C1 segment of cervical spinal cord (tissue), 14 donors: ENCODE measurements at regions not wholly inside any gene's neighbourhood (a gene's known extent, or its start where the extent isn't known, plus 50 kb on each side); places are given as distances from the start of the nearest gene placed in this dataset.
A peak's percentile ranks its signal among the peaks of the same experiment; 100 is the strongest.

Experiments
- DNase-seq, 14 donors: peaks; one replicate each; lab custom pipeline; 2025; lab: John Stamatoyannopoulos, UW

DNA sequence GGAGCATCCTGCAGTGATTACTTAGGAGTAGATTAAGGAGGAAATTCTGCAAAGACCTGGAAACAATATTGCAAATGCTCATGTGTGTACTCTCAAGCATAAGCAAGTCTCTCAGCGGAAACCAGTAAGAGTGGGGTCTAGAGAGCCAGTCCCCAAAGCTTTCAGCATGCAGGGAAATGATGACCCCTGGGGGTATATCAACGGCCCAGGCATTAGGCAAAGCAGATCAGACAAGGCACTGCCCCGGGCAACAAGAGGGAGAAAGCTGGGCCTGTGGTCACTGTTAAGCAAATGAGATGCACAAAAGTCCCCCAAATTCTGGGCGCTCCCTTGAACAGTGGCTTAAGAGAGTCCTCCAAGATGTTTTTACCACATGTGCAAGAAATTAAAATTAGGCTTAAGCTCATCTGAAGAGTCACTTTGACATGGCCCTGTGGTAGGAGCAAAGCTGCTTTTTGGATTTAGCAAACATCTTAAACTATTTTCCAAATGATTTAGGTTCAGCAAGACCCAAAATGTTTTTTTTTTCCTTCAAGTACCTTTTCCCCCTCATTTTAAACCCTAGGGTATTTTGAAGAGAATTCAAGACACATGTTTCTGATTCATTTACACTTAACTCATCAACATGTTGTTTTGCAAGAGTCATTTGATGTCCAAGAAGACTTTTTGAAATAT is 457.1 kb upstream of the TBX3 start:
- no peak for DNase-seq

DNA sequence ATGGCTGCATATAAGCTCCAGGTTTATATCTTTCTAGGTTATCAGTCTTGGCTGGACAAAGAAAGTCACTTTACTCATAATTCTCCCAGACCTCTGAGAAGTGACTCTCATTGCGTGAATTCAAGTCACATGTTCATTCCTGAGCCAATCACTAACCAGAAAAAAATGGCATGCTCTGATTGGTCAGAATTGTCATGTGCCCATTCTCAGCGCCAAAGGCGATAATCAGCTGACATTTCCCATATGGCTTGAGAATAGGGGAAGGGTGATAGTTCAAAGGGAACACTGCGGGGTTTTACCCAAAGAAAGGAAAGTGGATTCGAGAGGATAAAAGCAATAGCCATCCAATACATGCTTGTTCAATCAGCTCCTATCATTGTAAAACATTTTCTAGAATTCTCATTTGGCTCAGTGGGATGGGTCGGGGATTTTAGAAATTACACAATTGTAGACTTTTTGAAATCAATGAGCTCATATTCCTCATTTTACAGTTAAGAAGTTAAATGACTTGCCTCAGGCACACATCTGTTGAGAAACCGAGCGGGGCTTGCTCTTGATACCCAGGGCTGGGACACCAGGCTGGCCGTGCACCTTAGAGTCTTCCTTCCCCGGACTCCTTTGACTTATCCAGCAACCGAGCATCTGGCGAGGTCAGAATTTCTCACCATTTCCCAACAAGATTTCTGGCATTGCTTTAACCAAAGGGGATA is 454.0 kb upstream of the TBX3 start:
- no peak for DNase-seq

- peak in 13 of 14 donors; percentile 1 to 77 (median 56) for DNase-seq
Measured at GRCh38 chr12:115135800-115136211, 451.8 kb upstream of the TBX3 start.

GRCh38 chr12:115134298-115134697 is 450.3 kb upstream of the TBX3 start:
- DNase-seq = no peak

DNA sequence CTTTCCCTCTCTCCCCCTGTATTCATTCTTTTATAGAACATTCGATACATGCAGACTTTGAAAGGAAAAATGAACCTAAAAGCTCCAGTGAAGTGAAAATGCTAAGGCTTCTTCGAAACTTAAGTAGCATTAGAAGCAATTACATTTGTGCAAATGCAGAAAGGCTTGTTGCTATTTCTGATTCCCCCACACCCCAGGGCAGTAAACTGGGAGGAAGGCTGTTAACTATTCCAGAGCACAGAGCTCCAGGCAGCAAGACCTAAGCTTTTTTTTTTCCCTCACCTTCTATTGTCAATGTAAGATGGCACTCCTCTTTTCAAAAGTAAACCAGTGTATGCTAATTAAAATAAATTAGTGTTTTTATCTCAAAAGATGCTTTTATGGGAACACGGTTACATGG is 448.9 kb upstream of the TBX3 start:
- no peak for DNase-seq

DNA sequence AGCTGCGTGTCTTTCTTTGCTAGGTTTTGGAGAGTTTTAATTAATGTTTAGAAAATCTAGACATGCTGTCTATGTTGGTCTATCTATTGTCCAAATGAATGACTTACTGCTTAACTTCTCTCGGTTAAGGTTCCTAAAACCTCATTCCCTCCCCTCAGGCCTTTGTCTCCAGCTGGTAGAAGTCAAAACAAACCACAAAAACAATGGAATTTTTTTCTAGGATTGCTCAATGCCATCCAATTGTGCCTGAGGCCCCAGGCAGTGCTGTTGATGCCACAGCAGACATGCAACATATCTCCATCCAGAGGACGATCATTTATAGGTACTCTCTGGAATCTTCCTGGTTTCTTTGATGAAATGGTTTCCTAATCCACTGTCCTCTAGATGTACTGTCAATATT is 448.2 kb upstream of the TBX3 start:
- no peak for DNase-seq

- DNase-seq = no peak
Measured at GRCh38 chr12:115129727-115130126, 445.8 kb upstream of the TBX3 start.

GRCh38 chr12:115121053-115121452 is 437.1 kb upstream of the TBX3 start:
- no peak for DNase-seq

GRCh38 chr12:115118177-115118724 is 434.3 kb upstream of the TBX3 start:
- DNase-seq = no peak

DNA sequence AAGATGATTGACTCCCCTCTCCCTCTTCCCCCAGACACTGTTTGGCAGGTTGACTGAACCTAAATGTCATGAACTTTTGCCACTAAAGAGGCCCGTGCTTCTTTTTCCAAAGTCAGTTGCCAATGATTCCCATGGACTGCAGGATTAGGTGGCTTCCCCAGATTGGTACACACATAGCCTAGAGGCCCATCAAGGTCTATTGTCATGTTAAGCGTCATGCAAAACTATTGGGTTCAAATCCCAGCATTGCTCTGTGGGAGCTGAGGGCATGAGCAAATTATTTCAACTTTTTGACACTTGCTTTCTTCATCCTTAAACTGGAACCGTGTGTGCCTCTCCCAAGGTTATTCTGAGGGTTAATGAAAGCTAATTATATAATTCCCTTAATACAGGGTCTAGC is 430.2 kb upstream of the TBX3 start:
- DNase-seq = no peak

- DNase-seq = no peak
Measured at GRCh38 chr12:115109863-115110262, 425.9 kb upstream of the TBX3 start.

DNA sequence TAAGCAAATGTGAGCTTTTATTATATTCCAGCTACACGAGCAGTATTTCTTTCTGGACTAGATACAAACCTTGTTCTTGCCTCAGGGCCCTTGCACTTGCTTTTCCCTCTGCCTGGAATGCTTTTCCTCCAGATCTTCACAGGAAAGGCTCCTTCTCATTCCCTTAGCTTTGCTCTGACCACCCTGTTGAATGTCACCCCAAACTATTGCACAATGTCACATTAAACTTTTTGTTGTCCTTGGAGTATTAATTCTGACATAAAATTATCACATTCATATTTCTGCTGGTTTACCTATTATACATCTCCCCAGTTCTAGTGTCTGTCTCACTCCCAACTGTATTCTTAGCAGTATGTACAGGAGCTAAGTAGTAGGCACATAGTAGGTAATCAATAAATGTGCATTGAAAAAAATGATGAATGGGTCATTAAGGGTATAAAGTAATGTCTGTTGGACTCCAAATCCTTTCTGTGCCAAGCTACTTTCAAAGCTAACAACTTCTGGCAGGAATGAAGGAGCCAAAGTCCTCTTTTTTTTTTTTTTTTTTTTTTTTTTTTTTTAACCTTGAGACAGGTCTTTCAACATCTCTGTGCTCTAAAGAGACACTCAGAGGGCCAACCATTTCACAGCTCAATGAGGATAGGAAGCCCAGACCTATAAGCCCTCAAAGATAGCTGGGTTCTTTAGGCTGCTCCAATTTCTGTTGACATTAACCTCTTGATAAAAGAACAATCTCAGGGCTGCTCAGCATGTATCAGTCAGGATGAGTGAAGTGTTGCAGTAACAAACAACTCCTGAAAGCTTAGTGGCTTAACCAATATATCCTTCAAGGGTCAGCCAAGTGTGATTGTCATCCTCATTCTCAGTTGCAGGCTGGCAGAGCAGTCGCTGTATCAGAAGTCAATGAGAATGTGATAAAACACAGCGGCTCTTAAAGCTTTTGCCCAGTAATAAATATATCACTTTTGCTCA is 424.4 kb upstream of the TBX3 start:
- no peak for DNase-seq

- DNase-seq = no peak
Measured at GRCh38 chr12:115103884-115104883, 420.2 kb upstream of the TBX3 start.

- no peak for DNase-seq
Measured at GRCh38 chr12:115102450-115102849, 418.5 kb upstream of the TBX3 start.

GRCh38 chr12:115101520-115101919 is 417.5 kb upstream of the TBX3 start:
- DNase-seq = no peak

DNA sequence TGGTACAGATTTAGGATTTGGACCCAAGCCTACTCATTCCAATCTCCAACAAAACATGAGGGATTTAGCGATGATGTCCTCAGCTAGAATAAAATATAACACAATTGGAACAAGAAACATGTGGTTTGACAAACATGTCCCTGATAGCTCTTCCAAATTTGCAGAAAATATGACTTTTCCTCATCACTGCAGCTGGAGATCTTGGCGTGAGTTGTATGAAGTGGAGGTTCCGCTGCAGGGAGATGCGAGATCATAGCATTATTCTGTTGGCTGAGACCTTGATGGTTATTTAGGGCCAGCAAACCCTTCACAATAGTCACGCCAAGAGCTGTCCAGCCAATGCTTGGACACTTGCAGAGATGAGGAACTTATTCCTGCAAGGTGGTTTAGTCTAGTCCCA is 413.4 kb upstream of the TBX3 start:
- DNase-seq = no peak

DNA sequence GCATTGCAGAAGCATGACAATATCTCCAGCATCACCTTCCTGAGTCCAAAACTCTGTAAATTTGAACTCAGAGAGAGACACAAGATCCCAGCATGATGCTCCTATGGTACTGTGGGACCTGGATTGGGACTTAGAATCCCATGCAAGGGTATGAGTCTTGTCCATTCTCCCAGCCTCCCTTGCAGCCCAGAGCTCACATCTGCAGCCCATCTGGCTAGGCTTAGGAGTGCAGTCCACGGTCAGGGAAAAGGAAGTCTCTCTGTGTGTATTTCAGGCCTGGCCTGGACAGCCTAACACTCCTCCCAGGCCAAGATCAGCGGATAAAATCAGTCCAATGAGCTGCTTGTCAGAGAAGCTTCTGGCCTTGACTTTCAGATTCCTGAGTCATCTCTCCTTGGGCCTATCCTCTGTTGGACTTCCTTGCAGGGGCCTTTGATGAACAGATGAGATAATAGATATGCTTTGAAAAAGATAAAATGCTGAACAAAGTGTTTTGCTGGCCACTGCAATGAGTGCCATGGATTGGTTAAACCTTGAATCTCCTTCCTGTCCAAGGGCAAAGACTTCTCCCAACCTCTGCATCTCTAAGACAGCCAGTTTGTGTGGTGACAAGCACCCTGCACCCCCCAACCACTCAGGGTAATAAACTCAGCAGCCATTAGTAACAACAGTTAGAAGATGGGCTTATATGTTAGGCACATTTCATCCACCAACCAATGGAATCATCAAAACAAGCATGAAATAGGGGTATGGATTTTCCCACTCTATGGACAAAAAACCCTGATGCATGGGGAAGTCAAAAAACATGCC is 412.8 kb upstream of the TBX3 start:
- DNase-seq = no peak

DNA sequence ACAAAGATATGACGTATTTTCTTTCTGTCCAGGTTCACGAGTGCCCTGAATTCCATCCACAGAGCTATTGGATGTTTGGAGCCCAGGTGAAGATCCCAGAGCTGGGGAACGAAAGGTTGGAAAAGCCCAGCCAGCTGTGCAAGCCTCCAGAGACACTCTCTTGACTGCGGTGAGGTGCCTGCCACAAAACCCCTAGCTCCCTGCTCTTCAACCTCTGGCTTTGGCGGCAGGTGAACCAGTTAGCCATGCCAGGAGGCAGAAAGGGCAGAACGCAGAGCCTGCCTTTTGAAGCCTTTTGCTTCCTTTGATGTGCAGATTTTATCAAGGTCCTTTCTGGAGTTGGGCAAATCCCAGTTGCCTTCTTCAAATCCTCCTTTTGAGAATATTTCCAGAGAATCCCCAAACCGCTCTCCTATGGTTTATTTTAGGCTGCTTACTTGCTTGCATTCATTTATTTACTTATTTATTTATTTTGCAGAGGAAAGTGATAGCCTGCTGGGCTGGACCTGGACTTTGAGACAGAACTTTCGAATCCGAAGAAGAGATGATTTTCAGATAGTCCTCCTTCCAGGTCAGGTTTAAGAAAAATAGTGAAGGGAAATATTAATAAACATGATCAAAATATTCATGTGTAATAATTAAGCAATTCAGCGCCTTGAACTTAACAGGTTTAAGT is 411.2 kb upstream of the TBX3 start:
- DNase-seq = no peak

DNA sequence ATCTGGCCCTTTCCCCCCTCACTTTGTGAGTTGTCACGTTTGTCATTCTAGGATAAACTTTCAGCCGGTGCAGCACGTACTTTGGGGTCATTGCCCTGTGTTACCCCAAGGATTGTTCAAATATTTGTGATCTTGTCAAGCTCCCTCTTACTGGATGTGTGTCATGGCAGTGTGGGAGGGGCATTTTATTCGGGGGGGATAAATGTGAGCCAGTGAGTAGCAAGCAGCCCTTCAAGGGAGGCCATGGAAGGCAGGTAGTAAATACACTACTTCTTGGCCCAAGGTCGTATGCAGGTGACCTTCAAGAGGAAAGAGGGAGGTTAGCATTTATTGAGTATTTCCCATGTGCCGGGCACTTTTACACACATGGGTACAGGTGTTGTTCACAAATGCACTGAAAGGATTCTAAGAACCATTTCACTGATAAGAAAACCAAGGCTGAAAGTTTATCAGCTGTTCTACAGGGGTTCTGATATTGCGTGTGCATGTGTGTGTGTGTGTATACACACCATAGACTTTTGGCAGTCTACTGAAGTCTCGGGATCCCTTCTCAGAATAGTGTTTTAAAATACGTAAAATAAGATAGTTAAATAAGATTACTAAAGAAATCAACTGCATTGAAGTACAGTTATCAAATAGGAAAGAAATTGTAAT is 410.3 kb upstream of the TBX3 start:
- no peak for DNase-seq
